ENCODE measurements at regions not wholly inside any gene's neighbourhood (a gene's known extent, or its start where the extent isn't known, plus 50 kb on each side); places are given as distances from the start of the nearest gene placed in this dataset.
"Not testable (repeated sequence)": the region's sequence is repeated elsewhere in the genome, so short reads cannot be mapped to it uniquely, and the experiment has no call there.

DNA sequence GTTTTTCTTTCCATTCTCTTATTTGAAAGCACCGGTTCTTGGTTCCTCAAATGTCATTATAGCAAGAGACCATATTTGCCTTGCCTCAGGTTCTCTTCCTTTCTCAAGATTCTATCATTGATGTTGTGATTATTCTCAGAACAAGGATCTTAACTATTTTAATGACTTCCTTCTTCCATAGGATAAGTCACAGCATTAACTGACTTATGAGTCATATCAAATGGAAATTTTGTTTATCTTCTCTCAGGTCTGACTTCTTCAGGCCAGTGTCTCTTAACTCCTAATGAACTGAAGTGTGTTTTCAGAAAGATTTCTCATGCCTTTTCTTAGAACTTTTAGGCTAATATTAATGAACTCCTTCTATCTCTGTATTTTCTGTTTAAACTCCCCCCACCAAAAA lies 794.6 kb upstream of the LRRN3 start:
- no peak for DNase-seq (ENCODE audit: low read depth)

DNA sequence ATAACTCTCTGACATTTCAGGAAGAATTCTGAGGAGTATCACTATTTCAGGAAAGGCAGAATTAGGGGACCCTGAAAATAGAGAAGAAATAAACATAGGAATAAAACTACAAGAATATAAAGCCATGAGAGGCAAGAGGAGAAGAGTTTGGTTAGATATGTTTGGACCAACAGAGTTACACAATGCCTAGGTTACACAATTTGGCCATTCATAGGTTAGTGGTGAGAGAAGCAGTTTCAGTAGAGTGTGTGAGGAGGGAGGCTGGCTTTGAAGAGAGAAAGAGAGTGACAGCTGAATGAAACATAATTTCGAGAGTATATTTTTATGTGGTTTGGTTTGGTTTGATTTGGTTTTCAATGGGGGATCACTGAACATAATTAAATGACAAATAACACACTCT lies 783.2 kb upstream of the LRRN3 start:
- no peak for DNase-seq (ENCODE audit: low read depth)

DNA sequence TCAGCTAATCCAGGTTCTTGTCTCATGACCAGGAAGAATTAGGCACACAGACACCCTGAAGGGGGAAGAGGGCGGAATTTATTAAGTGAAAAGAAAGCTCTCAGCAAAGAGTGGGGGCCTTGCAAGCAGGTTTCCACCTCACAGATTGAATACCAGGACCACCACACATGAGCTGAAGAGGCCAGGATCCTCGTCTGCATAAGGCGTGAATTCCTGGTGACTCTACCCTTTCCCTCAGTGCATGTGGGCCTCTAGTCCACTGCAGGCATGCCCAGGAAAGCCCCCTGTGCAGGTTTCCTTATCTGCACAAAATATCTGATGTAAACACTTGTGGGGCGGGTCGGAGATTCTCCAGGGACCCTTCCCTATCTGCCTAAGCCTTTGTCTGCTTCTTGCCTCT lies 782.1 kb upstream of the LRRN3 start:
- no peak for DNase-seq (ENCODE audit: low read depth)

DNA sequence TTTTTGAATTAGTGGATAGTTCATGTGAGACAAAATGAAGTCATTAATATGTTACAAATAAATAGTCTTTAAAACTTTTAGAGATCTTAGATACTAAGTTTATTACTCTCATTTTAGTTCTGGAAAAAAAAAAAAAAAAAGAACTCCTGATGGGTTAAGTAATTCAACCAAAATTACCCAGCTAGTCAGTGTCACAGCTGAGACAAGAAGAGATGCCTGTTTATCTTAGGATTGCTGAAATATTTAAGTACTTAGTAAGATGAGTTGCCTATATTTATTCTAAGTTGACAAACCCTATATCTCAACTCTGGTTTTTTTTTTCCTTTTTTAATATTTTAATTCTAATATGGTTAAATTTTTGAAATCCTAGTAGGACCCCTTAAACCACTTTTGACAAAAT lies 781.0 kb upstream of the LRRN3 start:
- no peak for DNase-seq (ENCODE audit: low read depth)

DNA sequence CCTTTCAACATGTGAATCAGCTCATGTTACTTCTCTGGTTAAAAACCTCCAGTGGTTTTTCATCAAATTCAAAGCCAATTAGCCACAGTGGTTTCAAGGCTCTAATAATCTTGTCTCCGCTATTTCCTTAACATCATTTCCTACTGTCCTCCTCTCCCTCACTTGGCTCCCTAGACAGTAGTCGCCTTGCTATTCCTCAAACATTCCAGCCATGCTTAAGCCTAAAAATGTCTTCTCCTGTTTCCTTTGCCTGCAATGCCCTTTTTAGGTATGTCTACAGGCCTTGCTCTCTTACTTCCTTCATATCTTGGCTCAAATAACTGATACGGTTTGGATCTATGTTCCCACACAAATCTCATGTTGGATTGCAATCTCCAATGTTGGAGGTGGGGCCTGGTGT lies 779.4 kb upstream of the LRRN3 start:
- DNase-seq (ENCODE audit: low read depth) = no peak

DNA sequence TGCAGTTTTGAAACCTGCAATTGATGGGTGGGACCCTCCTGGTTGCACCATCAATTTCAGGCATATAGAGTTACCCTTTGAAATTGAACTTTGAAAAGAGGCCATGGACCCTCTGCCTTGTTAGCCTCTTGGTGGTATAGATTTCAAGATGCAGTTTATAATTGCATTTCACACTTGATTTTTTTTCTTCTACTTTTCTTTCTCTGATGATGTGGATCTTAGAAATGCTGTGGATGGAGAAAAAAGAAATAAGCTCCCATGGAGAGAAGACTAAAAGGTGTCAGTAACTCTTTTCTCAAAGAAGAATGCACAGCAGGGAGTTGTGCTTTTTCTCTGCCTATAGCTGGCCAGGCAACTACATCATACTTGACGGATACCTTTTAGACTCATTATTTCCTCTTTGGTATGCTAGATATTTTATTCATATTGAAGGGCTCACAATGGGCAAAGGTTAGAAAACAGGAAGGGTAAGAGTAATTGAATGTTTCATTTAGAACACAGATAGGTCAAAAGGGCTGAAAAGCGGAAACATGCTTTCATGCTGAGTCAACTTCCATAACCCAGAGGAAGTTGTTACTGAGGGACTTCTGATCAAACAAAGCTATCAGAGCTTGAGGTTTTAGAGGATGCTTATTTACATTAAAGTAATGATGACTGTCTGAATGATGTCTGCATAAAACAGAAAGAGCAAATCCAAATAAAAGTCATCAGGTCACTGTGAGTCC lies 773.2 kb upstream of the LRRN3 start:
- DNase-seq (ENCODE audit: low read depth) = no peak

DNA sequence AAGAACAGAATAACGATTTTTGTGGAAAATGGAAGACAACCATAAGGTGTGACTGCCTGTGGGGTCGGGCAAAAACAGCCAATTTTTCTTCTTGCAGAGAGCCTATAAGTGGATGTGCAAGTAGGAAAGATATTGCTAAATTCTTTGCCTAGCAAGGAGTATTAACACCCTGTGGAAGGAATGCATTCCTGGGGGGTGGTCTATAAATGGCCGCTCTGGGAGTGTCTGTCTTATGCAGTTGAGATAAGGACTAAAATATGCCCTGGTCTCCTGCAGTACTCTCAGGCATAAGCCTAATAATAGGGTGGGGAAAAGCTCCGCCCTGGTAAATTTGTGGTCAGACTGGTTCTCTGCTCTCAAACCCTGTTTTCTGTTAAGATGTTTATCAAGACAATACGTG lies 770.6 kb upstream of the LRRN3 start:
- DNase-seq (ENCODE audit: low read depth) = not testable (repeated sequence)

DNA sequence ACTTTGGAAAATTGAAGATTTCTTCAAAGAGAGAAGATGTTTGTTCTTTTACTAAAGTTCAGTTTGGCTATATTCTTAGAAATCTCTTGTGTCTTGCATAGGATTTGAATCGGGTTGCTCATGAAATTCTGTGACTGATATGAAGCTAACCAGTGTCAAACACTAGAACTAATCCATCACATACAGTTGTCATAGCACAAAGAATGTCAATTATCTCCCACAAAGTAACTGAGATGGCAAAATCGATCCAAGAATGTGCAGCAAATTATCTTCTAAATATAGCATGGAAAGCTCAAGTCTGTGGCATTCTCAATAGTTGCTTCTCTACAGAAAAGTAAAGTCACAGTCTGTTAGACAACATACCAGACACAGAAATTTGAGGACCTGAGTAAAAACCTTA lies 768.1 kb upstream of the LRRN3 start:
- no peak for DNase-seq (ENCODE audit: low read depth)

DNA sequence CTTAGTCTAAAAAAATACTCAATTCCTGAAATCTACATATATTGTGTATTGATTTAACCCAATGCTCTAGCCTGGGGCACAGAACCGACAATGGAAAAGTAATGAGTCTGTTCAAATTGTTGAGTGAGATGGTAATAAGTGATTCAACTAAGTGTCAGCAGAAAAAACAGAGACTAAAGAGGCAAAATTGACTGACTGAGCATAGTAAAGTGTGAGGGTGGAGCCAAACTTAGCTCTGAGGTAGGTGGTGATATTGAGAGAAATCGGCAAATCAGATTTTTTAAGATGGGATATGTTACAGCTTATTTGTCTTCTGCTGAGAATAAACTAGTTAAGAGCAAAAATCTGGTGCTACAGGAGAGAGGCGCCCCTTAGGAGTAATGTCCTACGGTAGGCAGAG lies 764.0 kb upstream of the LRRN3 start:
- DNase-seq (ENCODE audit: low read depth) = no peak

DNA sequence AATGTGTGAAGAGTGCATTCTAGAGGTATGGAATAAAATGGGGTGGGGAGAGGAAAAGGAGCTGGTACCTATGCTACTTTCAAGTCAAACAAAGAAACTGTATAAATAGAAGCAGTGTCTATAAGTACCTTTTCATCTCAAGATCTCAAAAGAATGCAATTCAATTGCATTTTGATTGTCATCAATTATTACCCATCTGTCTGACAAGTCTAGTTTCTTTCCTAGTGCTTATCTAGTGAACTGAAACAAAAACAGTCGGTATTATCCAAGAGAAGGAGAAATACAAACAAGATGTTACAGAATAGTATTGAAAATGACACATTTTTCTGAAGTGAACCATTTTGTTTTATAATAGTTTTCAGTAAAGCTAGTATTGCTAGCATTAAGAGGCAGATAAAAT lies 754.5 kb upstream of the LRRN3 start:
- no peak for DNase-seq (ENCODE audit: low read depth)

DNA sequence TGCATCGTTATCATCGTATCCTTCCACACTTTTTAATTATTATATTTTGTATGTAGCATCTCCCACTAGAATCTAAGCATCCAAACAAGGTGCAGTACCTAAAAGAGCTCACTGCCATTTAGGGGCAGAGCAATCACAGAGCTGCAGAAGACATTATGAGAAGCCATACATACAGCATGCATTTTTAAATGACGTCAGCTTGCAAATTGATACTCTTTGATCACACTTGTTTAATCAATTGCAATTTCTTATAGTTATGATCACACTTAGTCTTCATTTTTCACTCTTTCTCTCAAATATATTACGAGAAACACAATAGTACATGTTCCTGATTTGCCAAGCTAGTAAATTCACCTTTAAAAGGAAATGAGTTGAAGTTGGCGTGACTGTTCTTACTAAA lies 753.3 kb upstream of the LRRN3 start:
- no peak for DNase-seq (ENCODE audit: low read depth)

DNA sequence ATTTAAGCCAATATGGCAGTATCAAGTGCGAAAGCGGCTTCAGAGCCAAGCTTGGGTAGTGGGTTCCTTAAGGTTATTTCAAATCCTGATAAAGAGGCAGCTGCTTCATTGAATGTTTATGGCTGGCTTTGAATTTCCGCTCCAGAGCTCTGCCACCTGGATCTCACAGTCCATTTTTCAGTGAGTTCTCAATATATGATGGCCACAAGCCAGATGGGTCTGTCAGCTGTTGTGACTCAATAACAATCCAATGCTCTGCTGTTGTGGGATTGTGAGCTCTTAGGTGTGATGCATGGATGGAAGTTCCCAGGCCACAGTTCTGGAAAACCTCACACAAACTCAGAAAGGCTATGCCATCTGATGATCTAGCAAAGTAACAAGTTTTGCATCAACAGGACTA lies 743.8 kb upstream of the LRRN3 start:
- no peak for DNase-seq (ENCODE audit: low read depth)

DNA sequence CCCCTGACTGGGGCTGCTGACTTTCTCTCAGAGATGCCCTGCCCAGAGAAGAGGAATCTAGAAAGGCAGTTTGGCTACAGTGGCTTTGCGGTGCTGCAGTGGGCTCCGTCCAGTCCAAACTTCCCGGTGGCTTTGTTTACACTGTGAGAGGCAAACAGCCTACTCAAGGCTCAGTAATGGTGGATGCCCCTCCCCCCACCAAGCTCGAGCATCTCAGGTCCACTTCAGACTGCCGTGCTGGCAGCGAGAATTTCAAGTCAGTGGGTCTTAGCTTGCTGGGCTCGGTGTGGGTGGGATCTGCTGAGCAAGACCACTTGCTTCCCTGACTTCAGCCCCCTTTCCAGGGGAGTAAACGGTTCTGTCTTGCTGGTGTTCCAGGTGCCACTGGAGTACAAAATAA lies 734.5 kb upstream of the LRRN3 start:
- no peak for DNase-seq (ENCODE audit: low read depth)

DNA sequence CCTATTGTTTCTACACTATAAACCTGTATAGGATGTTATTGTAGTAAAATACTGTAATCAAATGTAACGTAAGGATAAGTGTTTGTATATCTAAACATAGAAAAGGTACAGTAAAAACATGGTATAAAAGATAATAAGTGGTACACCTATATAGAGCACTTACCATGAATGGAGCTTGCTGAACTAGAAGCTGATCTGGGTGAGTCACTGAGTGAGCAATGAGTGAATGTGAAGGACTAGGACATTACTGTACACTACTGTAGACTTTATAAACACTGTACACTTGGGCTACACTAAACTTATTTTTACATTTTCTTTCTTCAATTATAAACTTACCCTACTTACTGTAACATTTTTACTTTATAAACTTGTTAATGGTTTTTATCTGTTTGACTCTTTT lies 732.9 kb upstream of the LRRN3 start:
- DNase-seq (ENCODE audit: low read depth) = no peak

DNA sequence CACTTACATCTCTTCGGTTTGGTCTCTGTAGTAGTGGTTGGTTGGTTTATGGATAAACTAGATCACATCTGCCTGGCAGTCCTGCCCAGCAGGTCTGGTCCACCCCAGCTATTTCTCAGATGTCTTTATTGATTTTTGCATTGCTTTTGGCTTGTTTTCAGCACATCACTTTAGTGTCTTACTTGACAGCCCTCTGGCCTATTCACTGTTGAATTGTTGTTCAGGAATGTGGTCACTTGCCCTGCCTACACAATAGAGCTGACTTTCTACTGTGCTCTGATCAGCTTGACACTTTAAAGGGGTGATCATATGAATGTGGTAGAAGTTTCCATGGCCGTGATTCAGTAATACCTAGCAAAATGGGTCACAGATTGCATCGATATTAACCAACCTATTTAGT lies 719.2 kb upstream of the LRRN3 start:
- DNase-seq (ENCODE audit: low read depth) = no peak

DNA sequence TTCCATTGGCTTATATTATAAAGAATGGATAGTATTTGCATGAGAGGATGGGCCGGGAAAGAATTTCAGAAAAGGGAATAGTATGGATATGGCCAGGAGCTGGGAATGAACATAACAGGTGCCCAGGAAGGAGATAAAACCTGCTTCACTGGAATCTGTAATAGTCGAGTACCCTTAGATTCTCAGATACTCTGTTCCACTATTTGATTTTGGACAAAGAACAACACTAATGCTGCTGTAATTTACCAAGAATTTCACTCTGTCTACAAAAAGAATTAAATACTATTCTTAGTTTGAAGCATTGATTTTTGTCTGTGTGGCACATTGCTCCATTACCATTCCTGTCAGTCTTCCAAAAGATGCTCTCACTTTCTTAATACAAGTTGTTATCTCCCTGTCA lies 718.2 kb upstream of the LRRN3 start:
- DNase-seq (ENCODE audit: low read depth) = no peak

DNA sequence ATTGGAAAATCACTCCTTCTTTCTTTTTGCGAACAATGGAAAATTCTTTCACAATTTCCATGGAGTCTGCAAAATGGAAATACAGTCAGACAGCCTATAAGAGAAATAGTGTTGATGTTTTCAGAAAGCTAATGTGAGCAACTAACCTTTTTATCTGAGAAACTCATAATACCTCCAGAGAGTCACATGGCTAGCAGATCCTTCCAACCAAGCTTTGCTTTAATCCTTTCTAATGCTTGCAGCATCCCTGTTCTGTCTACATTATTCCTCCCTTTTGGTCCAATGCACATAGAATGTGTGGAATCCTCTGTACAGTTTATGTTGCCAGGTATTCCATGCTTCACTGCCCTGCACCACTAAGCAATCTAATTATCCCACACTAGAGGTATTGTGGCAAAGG lies 717.5 kb upstream of the LRRN3 start:
- no peak for DNase-seq (ENCODE audit: low read depth)

DNA sequence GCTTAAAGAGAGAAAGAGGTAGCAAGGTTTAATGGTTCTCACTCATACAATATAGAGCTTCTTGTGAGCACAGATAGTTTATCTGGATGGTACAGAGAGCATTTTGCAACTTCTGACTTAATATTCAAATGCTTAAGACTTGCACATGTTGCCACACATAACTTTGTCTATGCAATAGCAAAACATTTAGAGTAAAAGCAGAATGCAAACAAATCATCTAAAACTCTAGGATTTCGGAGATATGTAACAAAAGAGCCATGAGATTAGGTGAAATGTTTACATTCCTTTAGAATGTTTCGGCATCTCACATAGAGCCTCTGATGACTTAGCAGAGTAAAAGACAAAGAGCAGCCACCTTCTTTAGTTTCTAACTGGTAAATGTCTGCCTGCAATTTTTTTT lies 717.1 kb upstream of the LRRN3 start:
- DNase-seq (ENCODE audit: low read depth) = no peak

DNA sequence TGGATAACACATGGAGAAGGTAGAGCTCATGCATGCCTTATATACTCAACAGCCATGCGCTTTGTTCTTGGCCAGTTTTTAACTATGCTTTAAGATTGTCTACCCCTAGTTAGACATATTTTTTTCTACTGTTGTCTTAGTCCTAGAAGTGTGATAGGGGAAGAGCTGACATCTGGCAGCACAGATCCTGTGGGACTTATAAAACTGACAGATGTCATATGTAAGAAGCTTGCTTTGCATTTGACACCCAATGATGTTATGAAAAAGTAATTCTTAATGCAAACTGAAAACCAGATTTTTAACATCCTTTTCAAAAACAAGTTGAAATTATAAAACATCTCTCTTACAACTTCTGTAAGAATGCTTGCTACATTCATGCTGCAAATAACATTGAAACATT lies 715.9 kb upstream of the LRRN3 start:
- DNase-seq (ENCODE audit: low read depth) = no peak

DNA sequence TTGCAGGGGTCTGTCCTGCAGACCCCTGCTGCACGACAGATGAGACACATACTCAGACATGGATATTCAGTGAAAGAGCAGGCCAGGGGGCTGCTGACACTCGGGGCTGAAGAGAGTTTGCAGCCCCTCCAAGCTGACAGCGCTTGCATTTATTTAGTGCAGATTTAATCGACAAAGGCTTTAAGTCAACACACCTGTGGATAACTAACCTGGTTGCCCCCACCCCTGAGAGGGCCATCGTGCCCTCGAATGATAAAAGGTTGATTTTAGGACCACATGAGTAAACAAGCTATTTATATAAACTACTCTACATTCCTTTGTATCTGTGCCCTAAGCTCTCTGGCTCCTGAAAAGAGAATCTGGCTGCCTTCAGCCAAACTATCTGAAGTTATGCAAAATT lies 708.2 kb upstream of the LRRN3 start:
- DNase-seq (ENCODE audit: low read depth) = no peak

DNA sequence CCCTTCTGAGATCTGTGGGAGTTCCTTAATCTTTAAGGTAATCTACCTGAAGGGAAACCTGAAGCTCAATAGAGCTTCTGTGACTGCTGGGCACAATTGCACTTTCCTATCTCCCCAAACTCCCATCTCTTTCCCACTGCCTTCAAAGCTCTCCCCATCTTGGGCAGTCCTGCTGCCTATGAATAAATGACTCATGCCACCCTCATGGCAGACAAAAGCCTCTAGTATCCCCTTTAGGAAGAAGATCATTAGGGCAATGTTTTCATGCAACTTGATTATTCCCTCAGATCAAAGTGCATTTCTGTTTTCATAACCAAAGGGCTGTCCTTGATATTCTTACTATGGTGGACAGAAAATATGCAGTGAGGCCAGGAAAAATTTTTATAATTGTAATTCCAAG lies 704.9 kb upstream of the LRRN3 start:
- no peak for DNase-seq (ENCODE audit: low read depth)

DNA sequence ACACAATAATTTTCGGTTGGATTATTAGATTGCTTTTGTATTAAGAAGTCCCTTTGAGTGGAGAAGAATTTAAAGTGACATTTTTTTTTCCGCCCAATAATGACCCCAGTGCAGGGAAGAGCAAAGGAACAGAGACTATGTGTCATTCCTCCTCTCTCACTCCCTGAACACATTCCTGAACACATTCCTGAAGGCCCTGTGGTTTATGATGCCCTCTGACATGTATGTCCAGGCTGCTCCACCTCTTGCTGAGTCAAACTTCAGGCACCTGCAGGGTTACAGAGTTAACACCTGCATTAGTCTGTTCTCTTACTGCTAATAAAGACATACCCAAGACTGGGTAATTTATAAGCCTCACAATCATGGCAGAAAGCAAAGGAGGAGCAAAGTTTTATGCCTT lies 704.0 kb upstream of the LRRN3 start:
- DNase-seq (ENCODE audit: low read depth) = no peak

DNA sequence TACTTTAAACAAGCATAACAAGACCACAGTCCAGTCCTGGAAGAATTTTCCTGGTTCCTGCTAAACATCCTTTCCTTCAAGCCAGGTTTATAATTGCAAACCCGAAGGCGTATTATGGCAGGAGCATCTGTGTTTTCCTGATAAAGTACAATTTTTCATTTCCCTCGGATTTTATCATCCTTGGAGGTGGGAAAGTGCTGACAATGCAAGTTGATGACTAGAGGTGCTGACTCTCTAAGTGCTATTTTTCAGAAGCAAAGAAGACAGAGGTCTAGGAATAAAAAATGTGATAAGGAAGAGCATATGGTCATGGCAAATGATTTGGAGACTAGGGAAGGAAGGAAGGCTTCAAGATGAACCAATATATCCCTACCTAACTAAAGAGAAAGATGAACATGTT lies 703.2 kb upstream of the LRRN3 start:
- DNase-seq (ENCODE audit: low read depth) = no peak

DNA sequence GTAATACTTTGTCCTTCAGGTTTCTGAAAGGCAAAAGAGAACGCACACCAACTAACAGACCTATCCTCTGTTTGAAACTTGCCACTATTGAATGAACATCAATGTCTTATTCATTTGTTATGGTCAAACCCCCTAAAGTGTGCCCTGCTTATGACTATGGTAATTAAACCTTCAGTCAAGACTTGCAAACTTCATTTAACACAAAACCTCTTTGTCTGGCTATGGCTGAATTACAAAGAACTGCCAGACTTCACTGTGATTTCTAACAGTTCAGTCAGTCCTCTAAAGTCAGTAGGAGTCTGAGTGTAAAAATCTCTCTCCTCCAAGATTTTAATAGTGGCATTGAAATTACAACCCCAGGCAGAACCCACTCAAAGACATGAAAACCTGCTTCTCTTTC lies 702.5 kb upstream of the LRRN3 start:
- DNase-seq (ENCODE audit: low read depth) = no peak

DNA sequence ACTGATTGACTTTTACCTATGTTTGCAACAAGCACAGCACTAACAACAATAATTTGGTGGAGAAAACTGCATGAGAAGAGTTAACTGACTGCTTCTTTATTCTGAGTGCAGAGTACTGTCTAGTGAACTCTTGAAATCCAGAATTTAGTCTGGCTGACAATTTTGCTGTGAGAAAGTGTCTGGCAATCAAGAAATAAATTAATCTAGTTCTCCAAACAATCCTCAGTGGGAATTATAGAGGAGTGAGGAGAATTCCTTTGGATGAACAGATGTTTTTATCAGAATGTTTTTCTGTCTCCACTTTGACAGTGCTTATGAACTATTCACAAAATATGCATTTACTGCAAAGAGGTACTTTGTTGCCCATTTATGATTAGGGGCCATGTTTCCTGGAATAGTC lies 694.9 kb upstream of the LRRN3 start:
- DNase-seq (ENCODE audit: low read depth) = no peak

Data from GM04503 (cell line).